Ovary (tissue), 7 donors: ENCODE measurements at regions not wholly inside any gene's neighbourhood (a gene's known extent, or its start where the extent isn't known, plus 50 kb on each side); places are given as distances from the start of the nearest gene placed in this dataset.

ENCODE experiments used
- DNase-seq, 5 donors: peaks; one replicate each; pipeline ENCODE4 v3.0.0-alpha.2; 2019 to 2020
- H3K27ac ChIP-seq, 2 donors: fragments of 200-600 bp; one replicate each; pipeline versions ENCODE4 v1.5.1 to v1.8.0; 2019 to 2022
- H3K27me3 ChIP-seq: fragments of 200-600 bp; one replicate; pipeline ENCODE4 v1.8.0; 2022
- H3K36me3 ChIP-seq: fragments of 200-600 bp; sonication (generic); one replicate; pipeline ENCODE4 v1.5.1; 2019
- H3K4me1 ChIP-seq: one replicate; pipeline ENCODE4 v1.8.1; 2013; ENCODE audit warnings: mild to moderate bottlenecking, moderate library complexity; ENCODE audit not compliant: insufficient read depth
- H3K4me3 ChIP-seq: fragments of 200-600 bp; sonication (generic); one replicate; pipeline ENCODE4 v1.5.1; 2017
- H3K9me3 ChIP-seq, 2 donors: fragments of 200-600 bp in 1 of 2; sonication (generic) in 1 of 2; one replicate each; pipeline versions ENCODE4 v1.5.1 to v1.8.1; 2013 to 2019; ENCODE audit warnings: mild to moderate bottlenecking in 1 of 2, moderate library complexity in 1 of 2
- EP300 ChIP-seq: sonication (generic); formaldehyde crosslinking; IDR thresholded peaks from one replicate; pipeline ENCODE4 v1.6.1; 2017; ENCODE audit warnings: antibody characterized with exemption
- POLR2A ChIP-seq: fragments of 450-650 bp; IDR thresholded peaks from one replicate; pipeline ENCODE4 v1.6.1; 2017; ENCODE audit warnings: antibody characterized with exemption, mild to moderate bottlenecking, moderate library complexity
- WGBS, 3 donors: extraction: QIAGEN DNeasy Blood & Tissue Kit in 1 of 3; methylation state at CpG; one replicate each; pipeline versions ENCODE4 v1.1.5 to v1.1.7; 2013 to 2017; 5-methylcytosine and 5-hydroxymethylcytosine counted together
- intact Hi-C, 4 donors: fragments of 100-400 bp; cut with DNase I; formaldehyde crosslinking; loops; one replicate each; pipeline versions ENCODE4 v1.11.0 to v1.15.1; 2022 to 2023
- TF ChIP-seq, protein P1 (sequence below), 3 donors: fragments of 450-650 bp in 2 of 3; fragments of 200-600 bp in 1 of 3; IDR thresholded peaks; one replicate each; pipeline versions ENCODE4 v1.5.1 to v1.8.0; 2016 to 2022; ENCODE audit warnings: antibody characterized with exemption in 3 of 3, mild to moderate bottlenecking in 1 of 3
- donor health status: DM: no; HTN: no; CAD: no; lungs with moderate emphysema.
- donor health status: DM: no; HTN: no; CAD: no.
- donor health status: Bipolar disorder and iron deficiency.
- donor health status: DM: no; HTN: no; CAD: no.
- donor health status: DM: yes; HTN: yes; CAD: no.

DNA sequence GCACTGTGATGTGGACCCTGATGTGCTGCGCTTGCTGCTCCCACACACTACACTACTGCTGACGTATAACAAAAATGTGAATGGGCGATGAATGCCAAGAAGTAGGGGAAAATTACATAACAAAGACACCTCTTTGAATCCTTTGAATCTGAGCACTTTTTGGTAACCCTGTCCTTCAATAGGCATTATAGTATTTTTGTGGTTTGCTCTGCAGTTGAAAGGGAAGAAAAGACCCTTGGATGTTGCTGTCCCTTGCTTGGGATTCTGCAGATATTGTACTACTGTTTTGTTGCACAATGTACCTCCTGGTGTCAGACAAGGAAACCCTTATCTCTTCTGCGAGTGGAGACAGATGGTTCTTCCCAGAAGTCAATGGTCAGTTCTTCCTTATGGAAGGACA is 124.8 kb upstream of the UBE3A start:
- 72 to 79% (median 77%) methylated on average over 4 of the region's 4 CpGs for WGBS, 3 donors
- Histone ChIP-seq H3K36me3 (no peaks in the 10 kb centered on the region), H3K4me1 (no peaks in the 10 kb centered on the region)

DNA sequence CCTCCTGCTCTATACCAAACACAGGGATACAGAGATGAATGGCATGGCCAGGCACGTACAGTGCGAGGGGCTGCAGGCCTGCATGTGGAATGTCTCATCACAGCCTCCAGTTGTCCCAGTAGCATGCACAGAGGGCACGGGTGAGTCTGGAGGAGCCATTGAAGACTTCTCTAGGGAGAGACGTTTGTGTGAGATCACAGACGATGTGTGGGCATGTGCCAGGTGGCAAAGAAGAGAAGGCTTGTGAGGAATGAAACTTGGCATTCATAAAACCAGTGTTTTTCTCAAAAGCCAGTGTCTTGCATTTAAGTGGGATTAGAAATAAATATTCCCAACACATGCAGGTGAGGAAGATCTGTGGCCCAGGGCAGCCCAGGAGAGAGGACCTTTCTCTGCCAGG is 119.1 kb upstream of the UBE3A start:
- H3K27ac ChIP-seq = no peak overlapping the region
- no peak for TF ChIP-seq POLR2A
- TF ChIP-seq, protein P1, sequence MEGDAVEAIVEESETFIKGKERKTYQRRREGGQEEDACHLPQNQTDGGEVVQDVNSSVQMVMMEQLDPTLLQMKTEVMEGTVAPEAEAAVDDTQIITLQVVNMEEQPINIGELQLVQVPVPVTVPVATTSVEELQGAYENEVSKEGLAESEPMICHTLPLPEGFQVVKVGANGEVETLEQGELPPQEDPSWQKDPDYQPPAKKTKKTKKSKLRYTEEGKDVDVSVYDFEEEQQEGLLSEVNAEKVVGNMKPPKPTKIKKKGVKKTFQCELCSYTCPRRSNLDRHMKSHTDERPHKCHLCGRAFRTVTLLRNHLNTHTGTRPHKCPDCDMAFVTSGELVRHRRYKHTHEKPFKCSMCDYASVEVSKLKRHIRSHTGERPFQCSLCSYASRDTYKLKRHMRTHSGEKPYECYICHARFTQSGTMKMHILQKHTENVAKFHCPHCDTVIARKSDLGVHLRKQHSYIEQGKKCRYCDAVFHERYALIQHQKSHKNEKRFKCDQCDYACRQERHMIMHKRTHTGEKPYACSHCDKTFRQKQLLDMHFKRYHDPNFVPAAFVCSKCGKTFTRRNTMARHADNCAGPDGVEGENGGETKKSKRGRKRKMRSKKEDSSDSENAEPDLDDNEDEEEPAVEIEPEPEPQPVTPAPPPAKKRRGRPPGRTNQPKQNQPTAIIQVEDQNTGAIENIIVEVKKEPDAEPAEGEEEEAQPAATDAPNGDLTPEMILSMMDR (IDR thresholded peaks at IDR 0.05) = no peak
- no peak for TF ChIP-seq EP300
- WGBS, 3 donors = 77 to 83% (median 81%) methylated on average over 5 of the region's 5 CpGs
- H3K4me3 ChIP-seq = no peak overlapping the region
- DNase-seq = no peak
- no peaks in the 10 kb centered on the region for H3K36me3 ChIP-seq
- no peaks in the 10 kb centered on the region for H3K9me3 ChIP-seq
- intact Hi-C loops = no loop called here
- no peaks in the 10 kb centered on the region for H3K4me1 ChIP-seq
- no peaks in the 10 kb centered on the region for H3K27me3 ChIP-seq

More for the DNA sequence above, 124.8 kb upstream of the UBE3A start:
- intact Hi-C loops = loop anchor here in 1 of 4 donors (10.0 kb wide), 1 partner anchor 491 kb away; no protein-coding TSS in a partner anchor
- Histone ChIP-seq H3K27me3 (no peaks in the 10 kb centered on the region), H3K9me3 (no peaks in the 10 kb centered on the region), H3K4me3 (no peak overlapping the region), H3K27ac (no peak overlapping the region)
- TF ChIP-seq EP300 (no peak), POLR2A (no peak)
- TF ChIP-seq, protein P1 (IDR thresholded peaks at IDR 0.05) = no peak
- DNase-seq = no peak

DNA sequence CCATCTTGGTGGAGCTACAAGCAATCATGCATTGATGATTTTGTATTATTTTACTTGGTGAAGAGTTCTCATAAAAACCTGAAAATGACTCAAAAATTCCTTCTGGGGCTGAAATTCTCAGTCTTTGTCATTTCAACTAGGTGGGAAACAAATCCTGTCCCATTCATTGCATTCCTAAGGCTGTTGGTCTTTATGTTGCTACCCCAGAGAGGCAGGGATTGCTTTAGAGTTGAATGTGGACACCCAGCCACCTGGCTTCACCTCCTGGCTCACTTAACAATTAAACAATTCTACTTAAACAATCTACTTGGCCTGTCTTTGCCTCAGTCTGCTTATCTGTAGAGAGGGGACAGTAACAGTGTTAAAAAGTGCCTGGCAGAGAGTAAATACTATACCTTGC is 117.3 kb upstream of the UBE3A start:
- TF ChIP-seq EP300 = no peak
- TF ChIP-seq, protein P1 (IDR thresholded peaks at IDR 0.05) = no peak
- TF ChIP-seq POLR2A = no peak
- no peaks in the 10 kb centered on the region for H3K9me3 ChIP-seq
- no peaks in the 10 kb centered on the region for H3K4me1 ChIP-seq
- H3K4me3 ChIP-seq = no peak overlapping the region
- intact Hi-C loops = no loop called here
- H3K36me3 ChIP-seq = no peaks in the 10 kb centered on the region
- no peak overlapping the region for H3K27ac ChIP-seq
- H3K27me3 ChIP-seq = no peaks in the 10 kb centered on the region
- no peak for DNase-seq

DNA sequence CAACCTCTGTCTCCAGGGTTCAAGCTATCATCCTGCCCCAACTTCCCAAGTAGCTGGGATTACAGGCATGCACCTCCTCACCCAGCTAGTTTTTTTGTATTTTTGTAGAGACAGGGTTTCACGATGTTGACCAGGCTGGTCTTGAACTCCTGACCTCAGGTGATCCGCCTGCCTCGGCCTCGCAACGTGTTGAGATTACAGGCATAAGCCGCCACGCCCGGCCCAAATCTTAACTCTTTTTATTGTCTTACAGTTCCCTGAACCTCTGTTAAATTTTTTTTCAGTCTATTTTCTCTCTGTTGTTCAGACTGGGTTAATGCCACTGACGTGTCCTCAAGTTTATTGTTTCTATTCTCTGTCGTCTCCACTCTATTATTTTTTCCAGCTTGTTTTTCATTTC is 115.8 kb upstream of the UBE3A start:
- no peak overlapping the region for H3K27ac ChIP-seq
- H3K4me1 ChIP-seq = no peaks in the 10 kb centered on the region
- no peak overlapping the region for H3K4me3 ChIP-seq
- DNase-seq = no peak
- no peaks in the 10 kb centered on the region for H3K27me3 ChIP-seq
- no peaks in the 10 kb centered on the region for H3K36me3 ChIP-seq
- no peaks in the 10 kb centered on the region for H3K9me3 ChIP-seq
- TF ChIP-seq EP300 (no peak), POLR2A (no peak)
- TF ChIP-seq, protein P1 (IDR thresholded peaks at IDR 0.05) = no peak
- 69 to 78% (median 72%) methylated on average over 10 of the region's 10 CpGs for WGBS, 3 donors
- intact Hi-C loops = no loop called here

DNA sequence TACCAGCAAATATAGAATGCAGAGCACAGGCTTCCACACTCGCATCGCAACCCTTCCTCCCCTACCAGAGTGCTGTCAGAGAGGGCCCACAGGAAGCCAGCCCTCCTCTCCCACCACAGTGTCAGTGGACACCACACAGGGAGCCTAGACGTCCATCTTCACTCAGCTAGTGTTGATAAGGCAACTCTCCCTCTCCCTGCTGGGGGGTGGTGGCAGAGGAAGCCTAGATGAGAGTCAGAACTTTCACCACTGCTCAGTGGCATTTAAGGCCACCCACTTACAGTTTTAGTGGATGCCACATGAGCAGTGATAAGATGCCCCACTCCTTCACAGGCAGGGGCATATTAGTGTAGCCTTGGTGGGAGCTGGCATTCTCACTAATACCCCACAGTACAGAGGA is 109.8 kb upstream of the UBE3A start:
- no peak for TF ChIP-seq EP300
- TF ChIP-seq POLR2A = no peak
- TF ChIP-seq, protein P1 (IDR thresholded peaks at IDR 0.05) = no peak
- H3K36me3 ChIP-seq = no peaks in the 10 kb centered on the region
- intact Hi-C loops = no loop called here
- H3K27ac ChIP-seq = no peak overlapping the region
- H3K4me1 ChIP-seq = no peaks in the 10 kb centered on the region
- H3K4me3 ChIP-seq = no peak overlapping the region
- no peak for DNase-seq
- H3K9me3 ChIP-seq = no peaks in the 10 kb centered on the region
- 73 to 81% (median 74%) methylated on average over 3 of the region's 3 CpGs for WGBS, 3 donors
- H3K27me3 ChIP-seq = no peaks in the 10 kb centered on the region
